GM12878 (cell line): ENCODE measurements at regions not wholly inside any gene's neighbourhood (a gene's known extent, or its start where the extent isn't known, plus 50 kb on each side); places are given as distances from the start of the nearest gene placed in this dataset.

Experiments
- ATAC-seq: fragments of 200-7000 bp; cut with Tn5 transposase; 3 replicates; pipeline ENCODE4 v1.9.1; 2020; ENCODE audit warnings: mild to moderate bottlenecking, moderate library complexity
- BruUV-seq: library from RNA; stranded (reverse); fragments of 400-500 nt; replicated peaks from 2 replicates; lab custom pipeline; 2021; lab: Mats Ljungman, UMichigan
- CTCF ChIA-PET: fragments of 300-600 bp; sonication (Branson Sonifier 250); formaldehyde crosslinking; extraction: SDS; loops from one replicate; lab custom pipeline; 2021; ENCODE audit warnings: inconsistent platforms; lab: Yijun Ruan, JAX
- POLR2A ChIA-PET: fragments of 350-600 bp; formaldehyde crosslinking; extraction: SDS; loops from one replicate; lab custom pipeline; 2021; ENCODE audit warnings: inconsistent platforms; lab: Charles Lee
- RAD21 ChIA-PET: fragments of 300-600 bp; sonication (Branson Sonifier 250); formaldehyde crosslinking; loops from one replicate; lab custom pipeline; 2023; ENCODE audit warnings: antibody characterized with exemption; ENCODE audit not compliant: unreplicated experiment; lab: Charles Lee
- SMC1A ChIA-PET: fragments of 300-600 bp; sonication (Branson Sonifier 250); formaldehyde crosslinking; loops from one replicate; lab custom pipeline; 2023; ENCODE audit not compliant: unreplicated experiment, uncharacterized antibody; lab: Charles Lee
- DNase-seq: peaks from one replicate; pipeline ENCODE4 v3.0.0-alpha.2; 2011; ENCODE audit warnings: low read depth, low spot score
- FAIRE-seq: peaks from 3 replicates; lab custom pipeline; 2011; peaks lifted over from hg19 to GRCh38; lab: Jason Lieb, UNC
- H2AFZ ChIP-seq: 2 replicates; pipeline ENCODE4 v1.6.0; 2011; ENCODE audit warnings: low read depth, low read length, control low read depth; ENCODE audit not compliant: control insufficient read depth
- H3K27ac ChIP-seq: 2 replicates; pipeline ENCODE4 v1.5.1; 2011; ENCODE audit warnings: control low read depth; ENCODE audit not compliant: control insufficient read depth, insufficient read depth
- H3K27me3 ChIP-seq, 2 experiments: replicated peaks in 1 of 2; 2 replicates each; pipeline versions ENCODE4 v1.6.0 to v1.6.1; 2011; ENCODE audit warnings: low read length in 1 of 2; ENCODE audit not compliant: control insufficient read depth in 2 of 2, insufficient read depth in 2 of 2
- H3K36me3 ChIP-seq, 2 experiments: 2 replicates each; pipeline ENCODE4 v1.5.1; 2011; ENCODE audit warnings: low read length in 1 of 2; ENCODE audit not compliant: control insufficient read depth in 2 of 2, insufficient read depth in 2 of 2
- H3K4me1 ChIP-seq: 2 replicates; pipeline ENCODE4 v1.6.1; 2011; ENCODE audit warnings: mild to moderate bottlenecking, low read length, moderate library complexity, mixed read lengths; ENCODE audit not compliant: control insufficient read depth, insufficient read depth
- H3K4me2 ChIP-seq: 2 replicates; pipeline ENCODE4 v1.6.0; 2011; ENCODE audit warnings: control low read depth; ENCODE audit not compliant: control insufficient read depth, insufficient read depth
- H3K4me3 ChIP-seq: fragments of 200-600 bp; sonication (generic); 2 replicates; pipeline ENCODE4 v1.5.1; 2016
- H3K79me2 ChIP-seq: 2 replicates; pipeline ENCODE4 v1.6.0; 2011; ENCODE audit warnings: low read length; ENCODE audit not compliant: control insufficient read depth, insufficient read depth
- H3K9ac ChIP-seq: 2 replicates; pipeline ENCODE4 v1.8.0; 2011; ENCODE audit warnings: low read length, control low read depth, mixed read lengths; ENCODE audit not compliant: control insufficient read depth, insufficient read depth
- H3K9me3 ChIP-seq: replicated peaks from 3 replicates; pipeline ENCODE4 v1.5.1; 2011; ENCODE audit warnings: mild to moderate bottlenecking, low read length; ENCODE audit not compliant: control insufficient read depth, insufficient read depth
- H4K20me1 ChIP-seq: 2 replicates; pipeline ENCODE4 v1.6.0; 2011; ENCODE audit not compliant: control insufficient read depth, insufficient read depth
- CEBPB ChIP-seq, 2 experiments: fragments of 150-350 bp in 1 of 2; IDR thresholded peaks; 2 replicates each; pipeline ENCODE4 v1.6.1; 2012 to 2014; ENCODE audit warnings: low read depth in 2 of 2, low read length in 2 of 2, borderline replicate concordance in 1 of 2, inconsistent platforms in 1 of 2
- CHD2 ChIP-seq: IDR thresholded peaks from 2 replicates; pipeline ENCODE4 v1.6.1; 2011; ENCODE audit warnings: low read depth, low read length, improper control_type of control experiment, borderline replicate concordance
- EED ChIP-seq: sonication (generic); IDR thresholded peaks from 2 replicates; pipeline ENCODE4 v1.6.1; 2016; ENCODE audit warnings: antibody characterized with exemption, low read depth
- EP300 ChIP-seq, 2 experiments: fragments of 150-350 bp in 1 of 2; IDR thresholded peaks; 2 replicates each; pipeline ENCODE4 v1.6.1; 2011 to 2012; ENCODE audit warnings: low read depth in 2 of 2, low read length in 2 of 2, borderline replicate concordance in 1 of 2, improper control_type of control experiment in 1 of 2, inconsistent platforms in 1 of 2; ENCODE audit not compliant: control insufficient read depth in 1 of 2
- ETV6 ChIP-seq, 2 experiments: fragments of 450-650 bp in 1 of 2; IDR thresholded peaks in 1 of 2; conservative IDR thresholded peaks in 1 of 2; 2 replicates each; pipeline ENCODE4 v1.6.1; 2014; ENCODE audit warnings: antibody characterized with exemption in 1 of 2, borderline replicate concordance in 1 of 2, low read depth in 1 of 2, mild to moderate bottlenecking in 1 of 2, moderate library complexity in 1 of 2
- HDAC2 ChIP-seq: fragments of 200-600 bp; sonication (generic); IDR thresholded peaks from 2 replicates; pipeline ENCODE4 v1.6.1; 2017
- IRF5 ChIP-seq: fragments of 450-650 bp; IDR thresholded peaks from 2 replicates; pipeline ENCODE4 v1.6.1; 2017; ENCODE audit warnings: borderline replicate concordance
- KDM1A ChIP-seq: fragments of 200-600 bp; sonication (generic); IDR thresholded peaks from 2 replicates; pipeline ENCODE4 v1.6.1; 2016; ENCODE audit warnings: borderline replicate concordance
- MAX ChIP-seq: IDR thresholded peaks from 2 replicates; pipeline ENCODE4 v1.6.1; 2012; ENCODE audit warnings: low read depth, low read length, improper control_type of control experiment
- NBN ChIP-seq: fragments of 450-650 bp; IDR thresholded peaks from 2 replicates; pipeline ENCODE4 v1.6.1; 2016
- RAD51 ChIP-seq: fragments of 450-650 bp; IDR thresholded peaks from 2 replicates; pipeline ENCODE4 v1.6.1; 2016; ENCODE audit warnings: moderate library complexity, mild to moderate bottlenecking, inconsistent platforms
- ZNF274 ChIP-seq: IDR thresholded peaks from one replicate; pipeline ENCODE4 v1.8.0; 2011; ENCODE audit not compliant: insufficient read length, insufficient read depth
- ZNF384 ChIP-seq: IDR thresholded peaks from 2 replicates; pipeline ENCODE4 v1.6.1; 2012; ENCODE audit warnings: low read depth, mild to moderate bottlenecking, low read length, improper control_type of control experiment, borderline replicate concordance
- ZSCAN29 ChIP-seq: fragments of 450-650 bp; IDR thresholded peaks from 2 replicates; pipeline ENCODE4 v1.6.1; 2017; ENCODE audit warnings: mild to moderate bottlenecking, moderate library complexity
- WGBS: methylation state at CpG from one replicate; pipeline ENCODE4 v1.1.6; 2016; ENCODE audit warnings: low lambda C conversion rate; ENCODE audit not compliant: insufficient replicate concordance, insufficient coverage; ENCODE audit errors: missing lambda C conversion rate; 5-methylcytosine and 5-hydroxymethylcytosine counted together
- in situ Hi-C: fragments of 300-500 bp; cut with MboI; formaldehyde crosslinking; loops from 9 replicates; pipeline ENCODE4 v1.14.3; 2018; ENCODE audit warnings: mixed read lengths
- intact Hi-C: fragments of 100-400 bp; cut with micrococcal nuclease; formaldehyde crosslinking; loops from one replicate; pipeline ENCODE4 v1.14.2; 2022; ENCODE audit not compliant: unreplicated experiment
- TF ChIP-seq, protein P1 (sequence below): fragments of 450-650 bp; formaldehyde crosslinking; IDR thresholded peaks from 2 replicates; pipeline ENCODE4 v1.5.0; 2022; ENCODE audit warnings: mild to moderate bottlenecking, missing genetic modification characterization
- TF ChIP-seq, protein P2 (sequence below), 3 experiments: IDR thresholded peaks in 2 of 3; conservative IDR thresholded peaks in 1 of 3; 2 replicates each; pipeline ENCODE4 v1.5.1; 2011; ENCODE audit warnings: low read depth in 3 of 3, low read length in 3 of 3, mild to moderate bottlenecking in 3 of 3, control low read depth in 2 of 3, moderate library complexity in 2 of 3, inconsistent platforms in 1 of 3, mixed read lengths in 1 of 3; ENCODE audit not compliant: control insufficient read depth in 2 of 3, insufficient read depth in 1 of 3; ENCODE audit errors: extremely low read depth in 1 of 3

- CTCF ChIA-PET: interaction anchor here (1.0 to 1.2 kb wide), 3 partner anchors 36 to 340 kb away, joined by 3 to 4 read pairs (median 3); no protein-coding TSS in a partner anchor
- no peaks in the 10 kb centered on the region for H3K9me3 ChIP-seq
- RAD21 ChIA-PET: interaction anchor here (0.6 to 1.5 kb wide), 4 partner anchors 51 to 333 kb away, joined by 3 to 5 read pairs (median 3); no protein-coding TSS in a partner anchor
- H3K27me3 ChIP-seq: no peaks in the 10 kb centered on the region
- H3K36me3 ChIP-seq: no peaks in the 10 kb centered on the region
- in situ Hi-C loops (no loop called here), intact Hi-C loops (loop anchor here (5.0 kb wide), 4 partner anchors 150 to 335 kb away; no protein-coding TSS in a partner anchor)
- FAIRE-seq: no peak
- SMC1A ChIA-PET: interaction anchor here (1.2 to 1.4 kb wide), 2 partner anchors 72 to 151 kb away, joined by 3 to 6 read pairs; no protein-coding TSS in a partner anchor
- H3K27ac ChIP-seq: no peak overlapping the region
- no peaks in the 10 kb centered on the region for H3K79me2 ChIP-seq
- H3K4me1 ChIP-seq: peaks cover 7% of the 10 kb centered on the region
- H3K4me2 ChIP-seq: no peak overlapping the region
- no peak overlapping the region for H3K4me3 ChIP-seq
- POLR2A ChIA-PET: interaction anchor here (0.5 kb wide), 1 partner anchor 331 kb away, joined by 3 read pairs; no protein-coding TSS in a partner anchor
- peak; percentile 38 for DNase-seq
- ATAC-seq: peak; percentile 79
- 46% methylated on average over 2 of the region's 2 CpGs for WGBS
- no TSS peak for BruUV-seq
- peak overlapping the region; percentile 9; the same call in 1 of the 2 replicates for H2AFZ ChIP-seq
- no peaks in the 10 kb centered on the region for H4K20me1 ChIP-seq
- no peak overlapping the region for H3K9ac ChIP-seq
- TF ChIP-seq, protein P1, sequence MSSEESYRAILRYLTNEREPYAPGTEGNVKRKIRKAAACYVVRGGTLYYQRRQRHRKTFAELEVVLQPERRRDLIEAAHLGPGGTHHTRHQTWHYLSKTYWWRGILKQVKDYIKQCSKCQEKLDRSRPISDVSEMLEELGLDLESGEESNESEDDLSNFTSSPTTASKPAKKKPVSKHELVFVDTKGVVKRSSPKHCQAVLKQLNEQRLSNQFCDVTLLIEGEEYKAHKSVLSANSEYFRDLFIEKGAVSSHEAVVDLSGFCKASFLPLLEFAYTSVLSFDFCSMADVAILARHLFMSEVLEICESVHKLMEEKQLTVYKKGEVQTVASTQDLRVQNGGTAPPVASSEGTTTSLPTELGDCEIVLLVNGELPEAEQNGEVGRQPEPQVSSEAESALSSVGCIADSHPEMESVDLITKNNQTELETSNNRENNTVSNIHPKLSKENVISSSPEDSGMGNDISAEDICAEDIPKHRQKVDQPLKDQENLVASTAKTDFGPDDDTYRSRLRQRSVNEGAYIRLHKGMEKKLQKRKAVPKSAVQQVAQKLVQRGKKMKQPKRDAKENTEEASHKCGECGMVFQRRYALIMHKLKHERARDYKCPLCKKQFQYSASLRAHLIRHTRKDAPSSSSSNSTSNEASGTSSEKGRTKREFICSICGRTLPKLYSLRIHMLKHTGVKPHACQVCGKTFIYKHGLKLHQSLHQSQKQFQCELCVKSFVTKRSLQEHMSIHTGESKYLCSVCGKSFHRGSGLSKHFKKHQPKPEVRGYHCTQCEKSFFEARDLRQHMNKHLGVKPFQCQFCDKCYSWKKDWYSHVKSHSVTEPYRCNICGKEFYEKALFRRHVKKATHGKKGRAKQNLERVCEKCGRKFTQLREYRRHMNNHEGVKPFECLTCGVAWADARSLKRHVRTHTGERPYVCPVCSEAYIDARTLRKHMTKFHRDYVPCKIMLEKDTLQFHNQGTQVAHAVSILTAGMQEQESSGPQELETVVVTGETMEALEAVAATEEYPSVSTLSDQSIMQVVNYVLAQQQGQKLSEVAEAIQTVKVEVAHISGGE: no peak
- TF ChIP-seq, protein P2, sequence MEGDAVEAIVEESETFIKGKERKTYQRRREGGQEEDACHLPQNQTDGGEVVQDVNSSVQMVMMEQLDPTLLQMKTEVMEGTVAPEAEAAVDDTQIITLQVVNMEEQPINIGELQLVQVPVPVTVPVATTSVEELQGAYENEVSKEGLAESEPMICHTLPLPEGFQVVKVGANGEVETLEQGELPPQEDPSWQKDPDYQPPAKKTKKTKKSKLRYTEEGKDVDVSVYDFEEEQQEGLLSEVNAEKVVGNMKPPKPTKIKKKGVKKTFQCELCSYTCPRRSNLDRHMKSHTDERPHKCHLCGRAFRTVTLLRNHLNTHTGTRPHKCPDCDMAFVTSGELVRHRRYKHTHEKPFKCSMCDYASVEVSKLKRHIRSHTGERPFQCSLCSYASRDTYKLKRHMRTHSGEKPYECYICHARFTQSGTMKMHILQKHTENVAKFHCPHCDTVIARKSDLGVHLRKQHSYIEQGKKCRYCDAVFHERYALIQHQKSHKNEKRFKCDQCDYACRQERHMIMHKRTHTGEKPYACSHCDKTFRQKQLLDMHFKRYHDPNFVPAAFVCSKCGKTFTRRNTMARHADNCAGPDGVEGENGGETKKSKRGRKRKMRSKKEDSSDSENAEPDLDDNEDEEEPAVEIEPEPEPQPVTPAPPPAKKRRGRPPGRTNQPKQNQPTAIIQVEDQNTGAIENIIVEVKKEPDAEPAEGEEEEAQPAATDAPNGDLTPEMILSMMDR (IDR thresholded peaks at IDR 0.05 in 2 of 3, conservative IDR thresholded peaks at IDR 0.05 in 1 of 3; ENCODE audit: control insufficient read depth in 2 of 3, extremely low read depth in 1 of 3, insufficient read depth in 1 of 3, low read depth in 3 of 3, low read length in 3 of 3): no peak
- peak in 1 of 2 experiments; percentile 35; a peak in 2 of 4 replicates for TF ChIP-seq EP300 (IDR thresholded peaks at IDR 0.05; ENCODE audit: borderline replicate concordance in 1 of 2, control insufficient read depth in 1 of 2, low read depth in 2 of 2, low read length in 2 of 2)
- TF ChIP-seq MAX: no peak
- TF ChIP-seq HDAC2: no peak
- TF ChIP-seq NBN: peak; percentile 55; the same call in 1 of the 2 replicates
- no peak for TF ChIP-seq CEBPB (IDR thresholded peaks at IDR 0.05; ENCODE audit: borderline replicate concordance in 1 of 2, low read depth in 2 of 2, low read length in 2 of 2)
- TF ChIP-seq ZSCAN29: 0 out of 2 replicates have a peak, but pooled peaks have one; percentile 11
- TF ChIP-seq KDM1A: no peak
- no peak for TF ChIP-seq ZNF274
- TF ChIP-seq EED: no peak
- no peak for TF ChIP-seq IRF5
- no peak for TF ChIP-seq CHD2
- no peak for TF ChIP-seq RAD51
- TF ChIP-seq ZNF384: no peak
- no peak for TF ChIP-seq ETV6 (conservative IDR thresholded peaks at IDR 0.05 in 1 of 2, IDR thresholded peaks at IDR 0.05 in 1 of 2; ENCODE audit: borderline replicate concordance in 1 of 2, low read depth in 1 of 2)
Measured at GRCh38 chr3:118476885-118477618, 557.6 kb downstream of the IGSF11 start.
